ENCODE measurements at regions not wholly inside any gene's neighbourhood (a gene's known extent, or its start where the extent isn't known, plus 50 kb on each side); places are given as distances from the start of the nearest gene placed in this dataset.

DNA sequence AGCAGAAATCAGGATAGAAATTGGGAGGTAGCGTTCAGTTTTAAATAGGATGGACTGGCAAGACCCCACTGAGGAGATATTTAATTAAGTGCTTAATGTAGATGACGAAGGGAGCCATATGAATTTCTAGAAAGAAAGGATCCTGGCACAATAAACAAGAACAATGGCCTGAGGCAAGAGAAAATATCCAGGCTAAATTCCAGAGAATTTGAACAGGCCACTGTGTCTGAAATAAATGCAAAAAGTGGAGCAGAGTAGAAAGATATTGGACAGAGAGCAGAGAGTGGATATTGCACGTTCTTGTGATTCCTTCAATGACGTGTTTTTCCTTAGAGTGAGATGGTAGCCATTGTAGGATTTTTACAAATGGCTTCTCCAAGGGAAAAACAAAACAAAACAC, 1504.8 kb downstream of the C4orf33 start:
- no peak for DNase-seq (ENCODE audit: low read depth)
- no peak overlapping the region for H3K4me3 ChIP-seq (ENCODE audit: low read depth, low read length)
- TF ChIP-seq, protein P1, sequence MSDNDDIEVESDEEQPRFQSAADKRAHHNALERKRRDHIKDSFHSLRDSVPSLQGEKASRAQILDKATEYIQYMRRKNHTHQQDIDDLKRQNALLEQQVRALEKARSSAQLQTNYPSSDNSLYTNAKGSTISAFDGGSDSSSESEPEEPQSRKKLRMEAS (IDR thresholded peaks at IDR 0.05; ENCODE audit: low read depth, low read length), result no peak
- TF ChIP-seq, protein P2, sequence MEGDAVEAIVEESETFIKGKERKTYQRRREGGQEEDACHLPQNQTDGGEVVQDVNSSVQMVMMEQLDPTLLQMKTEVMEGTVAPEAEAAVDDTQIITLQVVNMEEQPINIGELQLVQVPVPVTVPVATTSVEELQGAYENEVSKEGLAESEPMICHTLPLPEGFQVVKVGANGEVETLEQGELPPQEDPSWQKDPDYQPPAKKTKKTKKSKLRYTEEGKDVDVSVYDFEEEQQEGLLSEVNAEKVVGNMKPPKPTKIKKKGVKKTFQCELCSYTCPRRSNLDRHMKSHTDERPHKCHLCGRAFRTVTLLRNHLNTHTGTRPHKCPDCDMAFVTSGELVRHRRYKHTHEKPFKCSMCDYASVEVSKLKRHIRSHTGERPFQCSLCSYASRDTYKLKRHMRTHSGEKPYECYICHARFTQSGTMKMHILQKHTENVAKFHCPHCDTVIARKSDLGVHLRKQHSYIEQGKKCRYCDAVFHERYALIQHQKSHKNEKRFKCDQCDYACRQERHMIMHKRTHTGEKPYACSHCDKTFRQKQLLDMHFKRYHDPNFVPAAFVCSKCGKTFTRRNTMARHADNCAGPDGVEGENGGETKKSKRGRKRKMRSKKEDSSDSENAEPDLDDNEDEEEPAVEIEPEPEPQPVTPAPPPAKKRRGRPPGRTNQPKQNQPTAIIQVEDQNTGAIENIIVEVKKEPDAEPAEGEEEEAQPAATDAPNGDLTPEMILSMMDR (IDR thresholded peaks at IDR 0.05; ENCODE audit: low read depth, low read length), result no peak
- TF ChIP-seq POLR2A (IDR thresholded peaks at IDR 0.05; ENCODE audit: extremely low read depth, insufficient read length), result no peak
- TF ChIP-seq MYC (IDR thresholded peaks at IDR 0.05; ENCODE audit: low read depth, low read length), result no peak

DNA sequence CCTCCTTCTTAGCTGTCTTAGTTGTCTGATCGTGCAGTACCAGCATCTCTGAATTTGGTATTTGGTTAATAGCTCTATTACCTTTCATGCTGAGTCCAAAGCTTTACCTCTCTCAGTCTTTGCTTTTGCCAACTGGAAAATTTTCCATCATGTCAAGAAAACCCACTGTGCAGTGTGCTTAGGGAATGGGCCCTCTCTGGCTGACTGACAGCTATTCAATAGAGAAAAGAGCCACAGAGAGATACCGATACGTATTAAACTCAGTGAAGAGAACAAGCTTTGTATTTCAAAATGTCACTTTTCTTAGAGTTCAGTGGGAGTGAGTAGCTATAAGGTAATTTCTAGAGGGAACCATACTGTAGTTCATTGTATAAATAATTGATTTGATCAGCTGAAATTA, 1507.1 kb downstream of the C4orf33 start:
- TF ChIP-seq POLR2A (IDR thresholded peaks at IDR 0.05; ENCODE audit: extremely low read depth, insufficient read length) (no peak), MYC (IDR thresholded peaks at IDR 0.05; ENCODE audit: low read depth, low read length) (no peak)
- TF ChIP-seq, protein P1 (IDR thresholded peaks at IDR 0.05; ENCODE audit: low read depth, low read length), result no peak
- TF ChIP-seq, protein P2 (IDR thresholded peaks at IDR 0.05; ENCODE audit: low read depth, low read length), result no peak
- DNase-seq (ENCODE audit: low read depth), result no peak
- no peak overlapping the region for H3K4me3 ChIP-seq (ENCODE audit: low read depth, low read length)

DNA sequence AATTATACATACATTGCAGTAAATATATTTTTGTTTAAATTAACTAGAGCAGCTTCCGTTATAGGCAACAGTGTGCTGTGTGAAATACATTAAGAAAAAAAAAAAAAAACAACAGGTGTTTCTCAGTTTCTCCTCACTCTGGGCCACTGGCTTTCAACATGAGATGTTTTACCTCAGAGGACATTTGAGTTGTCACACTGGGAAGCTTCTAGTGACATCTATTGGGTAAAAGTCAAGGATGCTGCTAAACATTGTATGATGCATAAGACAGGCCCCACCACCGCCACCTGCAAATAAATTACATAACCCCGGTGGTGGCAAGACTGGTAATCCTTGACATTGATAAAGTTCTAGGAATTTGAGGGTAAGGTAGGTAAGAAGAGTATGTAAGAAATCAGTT, 1512.2 kb downstream of the C4orf33 start:
- no peak overlapping the region for H3K4me3 ChIP-seq (ENCODE audit: low read depth, low read length)
- no peak for DNase-seq (ENCODE audit: low read depth)
- TF ChIP-seq, protein P1 (IDR thresholded peaks at IDR 0.05; ENCODE audit: low read depth, low read length), result no peak
- TF ChIP-seq POLR2A (IDR thresholded peaks at IDR 0.05; ENCODE audit: extremely low read depth, insufficient read length), result no peak
- no peak for TF ChIP-seq MYC (IDR thresholded peaks at IDR 0.05; ENCODE audit: low read depth, low read length)
- TF ChIP-seq, protein P2 (IDR thresholded peaks at IDR 0.05; ENCODE audit: low read depth, low read length), result no peak

DNA sequence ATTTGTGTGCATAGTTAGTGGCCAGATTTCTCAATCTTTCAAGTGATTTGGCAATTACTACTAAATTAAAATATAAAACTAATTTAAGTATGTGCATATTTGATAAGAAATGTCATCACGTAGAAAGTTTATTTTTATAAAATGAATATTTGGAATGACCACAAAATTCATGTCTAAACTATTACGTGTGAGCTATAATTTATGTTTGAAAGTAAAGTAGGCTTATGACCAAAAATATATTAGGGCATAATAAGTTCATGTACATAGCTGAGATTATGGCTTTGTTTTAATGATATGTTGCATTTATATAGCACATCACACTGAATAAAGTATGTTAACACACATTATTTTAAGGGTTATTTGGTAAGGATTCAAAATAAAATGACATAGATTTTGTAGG, 1532.6 kb downstream of the C4orf33 start:
- no peak overlapping the region for H3K4me3 ChIP-seq (ENCODE audit: low read depth, low read length)
- no peak for TF ChIP-seq POLR2A (IDR thresholded peaks at IDR 0.05; ENCODE audit: extremely low read depth, insufficient read length)
- TF ChIP-seq, protein P1 (IDR thresholded peaks at IDR 0.05; ENCODE audit: low read depth, low read length), result no peak
- TF ChIP-seq MYC (IDR thresholded peaks at IDR 0.05; ENCODE audit: low read depth, low read length), result no peak
- TF ChIP-seq, protein P2 (IDR thresholded peaks at IDR 0.05; ENCODE audit: low read depth, low read length), result no peak

DNA sequence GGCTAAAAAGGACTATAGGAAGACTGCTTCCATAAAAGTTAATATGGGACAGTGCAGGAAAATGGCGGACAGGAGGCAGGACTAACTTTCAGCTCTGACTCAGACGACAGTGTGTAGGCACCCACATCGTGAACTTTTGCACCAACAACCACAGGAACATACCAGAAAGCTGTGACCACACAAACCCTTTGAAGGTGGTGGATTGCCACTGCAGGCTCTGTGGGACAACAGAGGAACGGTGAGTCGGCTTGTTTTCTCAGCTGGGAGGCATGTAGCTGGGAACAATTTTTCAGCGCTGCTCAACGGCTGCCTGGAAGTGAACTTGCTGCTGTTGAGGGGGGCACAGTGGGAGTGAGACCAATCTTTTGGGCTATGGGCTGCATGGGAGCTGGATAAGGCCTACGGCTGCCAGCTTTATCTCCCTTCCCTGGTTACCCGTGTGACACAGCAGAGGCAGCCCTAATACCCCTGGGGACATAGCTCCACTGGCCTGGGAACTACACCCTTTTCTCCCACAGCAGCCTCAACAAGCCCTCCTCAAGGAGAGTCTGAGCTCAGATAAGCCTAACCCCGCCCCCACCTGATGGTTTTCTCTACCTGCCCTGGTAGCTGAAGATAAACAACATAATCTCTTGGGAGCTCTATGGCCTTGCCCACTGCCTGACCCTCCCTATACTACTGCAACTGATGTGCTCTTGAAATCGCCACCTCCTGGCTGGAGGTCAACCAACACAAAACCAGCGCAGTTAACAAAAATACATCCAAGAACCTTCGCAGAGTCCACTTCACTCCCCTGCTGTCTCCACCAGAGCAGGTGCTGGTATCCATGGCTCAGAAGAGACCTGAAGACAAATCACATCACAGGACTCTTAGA, 1537.0 kb downstream of the C4orf33 start:
- no peak overlapping the region for H3K4me3 ChIP-seq (ENCODE audit: low read depth, low read length)
- TF ChIP-seq POLR2A (IDR thresholded peaks at IDR 0.05; ENCODE audit: extremely low read depth, insufficient read length), result no peak
- TF ChIP-seq, protein P1 (IDR thresholded peaks at IDR 0.05; ENCODE audit: low read depth, low read length), result no peak
- no peak for TF ChIP-seq MYC (IDR thresholded peaks at IDR 0.05; ENCODE audit: low read depth, low read length)
- DNase-seq (ENCODE audit: low read depth), result no peak

More for the DNA sequence above, 1532.6 kb downstream of the C4orf33 start:
- no peak for DNase-seq (ENCODE audit: low read depth)

DNA sequence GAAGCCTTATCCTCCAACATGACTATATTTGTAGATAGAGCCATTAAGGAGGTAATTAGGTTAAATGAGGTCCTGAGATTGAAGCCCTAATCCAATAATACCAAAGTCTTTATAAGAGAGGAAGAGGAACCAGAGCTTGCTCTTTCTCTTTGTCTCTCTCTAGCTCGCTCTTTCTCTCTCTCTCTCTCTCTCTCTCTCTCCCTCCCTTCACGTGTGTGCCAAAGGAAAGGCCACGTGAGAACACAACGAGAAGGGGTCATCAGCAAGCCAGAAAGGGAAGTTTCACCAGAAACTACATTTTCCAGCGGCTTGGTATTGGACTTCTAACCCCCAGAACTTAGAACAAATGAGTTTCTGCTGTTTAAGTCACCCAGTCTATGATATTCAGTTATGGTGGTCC, 1540.5 kb downstream of the C4orf33 start:
- no peak overlapping the region for H3K4me3 ChIP-seq (ENCODE audit: low read depth, low read length)
- no peak for DNase-seq (ENCODE audit: low read depth)
- TF ChIP-seq MYC (IDR thresholded peaks at IDR 0.05; ENCODE audit: low read depth, low read length), result no peak
- TF ChIP-seq, protein P1 (IDR thresholded peaks at IDR 0.05; ENCODE audit: low read depth, low read length), result no peak
